ENCODE measurements at regions not wholly inside any gene's neighbourhood (a gene's known extent, or its start where the extent isn't known, plus 50 kb on each side); places are given as distances from the start of the nearest gene placed in this dataset.

DNA sequence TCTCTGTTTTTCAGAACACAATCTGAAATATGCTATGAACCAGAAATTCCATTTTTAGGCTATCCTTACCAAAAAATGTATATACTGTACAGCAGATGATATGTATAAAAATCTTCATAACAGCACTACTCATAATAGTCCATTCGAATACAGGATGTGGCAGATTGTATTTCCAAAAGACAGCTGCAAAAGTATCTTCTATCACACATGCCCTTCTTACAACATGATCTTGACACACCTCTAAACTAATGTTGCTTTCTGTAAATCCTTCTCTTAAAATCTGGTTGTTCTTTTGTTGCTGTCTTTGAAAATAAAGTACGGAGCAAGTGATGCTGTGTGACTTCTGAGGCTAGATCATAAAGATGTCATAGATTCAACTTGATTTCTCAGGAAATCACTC, 409.9 kb upstream of the LUZP2 start:
- peaks cover 14% of the 10 kb centered on the region for H3K4me1 ChIP-seq (ENCODE audit: low read depth)
- H3K27me3 ChIP-seq, result no peaks in the 10 kb centered on the region
- no peaks in the 10 kb centered on the region for H3K9me3 ChIP-seq (ENCODE audit: low read depth)
- H3K27ac ChIP-seq, result no peak overlapping the region
- no peak for DNase-seq (ENCODE audit: low read depth in 1 of 2, low spot score in 1 of 2)
- H3K36me3 ChIP-seq, result no peaks in the 10 kb centered on the region
- no peak overlapping the region for H3K4me3 ChIP-seq
- no peak for TF ChIP-seq CTCF (IDR thresholded peaks at IDR 0.05; ENCODE audit: low read depth, low read length)

- Histone ChIP-seq H3K27me3 (no peaks in the 10 kb centered on the region), H3K4me3 (no peak overlapping the region), H3K4me1 (ENCODE audit: low read depth) (peaks cover 5% of the 10 kb centered on the region), H3K27ac (no peak overlapping the region), H3K36me3 (no peaks in the 10 kb centered on the region), H3K9me3 (ENCODE audit: low read depth) (no peaks in the 10 kb centered on the region)
- no peak for DNase-seq (ENCODE audit: low read depth in 1 of 2, low spot score in 1 of 2)
- no peak for TF ChIP-seq CTCF (IDR thresholded peaks at IDR 0.05; ENCODE audit: low read depth, low read length)
Observed at GRCh38 chr11:24091594-24091993, 405.3 kb upstream of the LUZP2 start.

- Histone ChIP-seq H3K36me3 (no peaks in the 10 kb centered on the region), H3K27ac (no peak overlapping the region)
- no peak for TF ChIP-seq CTCF (IDR thresholded peaks at IDR 0.05; ENCODE audit: low read depth, low read length)
Observed at GRCh38 chr11:24093375-24093774, 403.5 kb upstream of the LUZP2 start.

DNA sequence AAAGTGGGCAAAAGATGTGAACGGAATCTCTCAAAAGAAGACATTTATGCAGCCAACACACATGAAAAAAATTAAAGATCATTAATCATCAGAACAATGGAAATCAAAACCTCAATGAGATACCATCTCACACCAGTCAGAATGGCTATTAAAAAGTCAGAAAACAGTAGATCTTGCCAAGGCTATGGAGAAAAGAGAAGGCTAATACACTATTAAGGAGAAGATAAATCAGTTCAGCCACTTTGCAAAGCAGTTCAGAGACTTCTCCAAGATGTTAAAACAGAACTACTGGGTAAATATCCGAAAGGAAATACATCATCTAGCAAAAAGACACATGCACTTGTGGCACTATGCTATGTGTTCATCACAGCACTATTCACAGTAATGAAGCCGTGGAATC, 388.2 kb upstream of the LUZP2 start:
- Histone ChIP-seq H3K27ac (no peak overlapping the region), H3K27me3 (no peaks in the 10 kb centered on the region), H3K4me3 (no peak overlapping the region), H3K36me3 (no peaks in the 10 kb centered on the region), H3K4me1 (ENCODE audit: low read depth) (no peaks in the 10 kb centered on the region), H3K9me3 (ENCODE audit: low read depth) (no peaks in the 10 kb centered on the region)
- no peak for DNase-seq (ENCODE audit: low read depth in 1 of 2, low spot score in 1 of 2)
- no peak for TF ChIP-seq CTCF (IDR thresholded peaks at IDR 0.05; ENCODE audit: low read depth, low read length)

More at GRCh38 chr11:24093375-24093774, 403.5 kb upstream of the LUZP2 start:
- Histone ChIP-seq H3K9me3 (ENCODE audit: low read depth) (no peaks in the 10 kb centered on the region), H3K27me3 (no peaks in the 10 kb centered on the region), H3K4me3 (no peak overlapping the region), H3K4me1 (ENCODE audit: low read depth) (peaks cover 5% of the 10 kb centered on the region)
- peak in 1 of 2 donors; percentile 0 for DNase-seq (ENCODE audit: low read depth in 1 of 2, low spot score in 1 of 2)

- Histone ChIP-seq H3K4me1 (ENCODE audit: low read depth) (peaks cover 6% of the 10 kb centered on the region), H3K27ac (no peak overlapping the region), H3K4me3 (no peak overlapping the region), H3K9me3 (ENCODE audit: low read depth) (no peaks in the 10 kb centered on the region), H3K36me3 (no peaks in the 10 kb centered on the region), H3K27me3 (no peaks in the 10 kb centered on the region)
- TF ChIP-seq CTCF (IDR thresholded peaks at IDR 0.05; ENCODE audit: low read depth, low read length), result no peak
- no peak for DNase-seq (ENCODE audit: low read depth in 1 of 2, low spot score in 1 of 2)
Observed at GRCh38 chr11:24122291-24122690, 374.6 kb upstream of the LUZP2 start.

GRCh38 chr11:24124876-24125275, 372.0 kb upstream of the LUZP2 start:
- Histone ChIP-seq H3K36me3 (no peaks in the 10 kb centered on the region), H3K27ac (no peak overlapping the region), H3K4me1 (ENCODE audit: low read depth) (peaks cover 6% of the 10 kb centered on the region), H3K27me3 (no peaks in the 10 kb centered on the region), H3K4me3 (no peak overlapping the region), H3K9me3 (ENCODE audit: low read depth) (no peaks in the 10 kb centered on the region)
- DNase-seq (ENCODE audit: low read depth in 1 of 2, low spot score in 1 of 2), result no peak
- no peak for TF ChIP-seq CTCF (IDR thresholded peaks at IDR 0.05; ENCODE audit: low read depth, low read length)

Data from cardiac muscle cell (in vitro differentiated cells and primary cell).